UCSD-AML1 (cell line): ENCODE measurements at regions not wholly inside any gene's neighbourhood (a gene's known extent, or its start where the extent isn't known, plus 50 kb on each side); places are given as distances from the start of the nearest gene placed in this dataset.
"Not testable (repeated sequence)": the region's sequence is repeated elsewhere in the genome, so short reads cannot be mapped to it uniquely, and the experiment has no call there.

Source experiments
- DNase-seq: peaks from one replicate; lab custom pipeline; 2025; ENCODE audit not compliant: unreplicated experiment; lab: John Stamatoyannopoulos, UW

DNA sequence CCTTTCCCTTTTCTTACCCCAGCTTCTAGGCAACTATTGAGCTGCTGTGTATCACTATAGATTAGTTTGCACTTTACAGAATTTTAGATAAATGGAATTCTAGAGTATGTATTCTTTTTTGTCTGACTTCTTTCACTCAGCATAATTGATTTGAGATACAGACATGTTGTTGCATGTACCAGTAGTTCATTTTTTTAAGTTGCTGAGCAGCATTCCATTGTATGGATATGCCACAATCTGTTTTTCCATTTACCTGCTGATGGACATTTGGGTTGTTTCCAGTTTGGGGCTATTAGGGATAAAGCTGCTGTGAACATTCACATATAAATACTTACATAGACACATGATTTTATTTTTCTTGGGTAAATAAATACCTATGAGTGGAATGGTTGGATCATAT, 135.7 kb downstream of the IGF1 start:
- no peak for DNase-seq

DNA sequence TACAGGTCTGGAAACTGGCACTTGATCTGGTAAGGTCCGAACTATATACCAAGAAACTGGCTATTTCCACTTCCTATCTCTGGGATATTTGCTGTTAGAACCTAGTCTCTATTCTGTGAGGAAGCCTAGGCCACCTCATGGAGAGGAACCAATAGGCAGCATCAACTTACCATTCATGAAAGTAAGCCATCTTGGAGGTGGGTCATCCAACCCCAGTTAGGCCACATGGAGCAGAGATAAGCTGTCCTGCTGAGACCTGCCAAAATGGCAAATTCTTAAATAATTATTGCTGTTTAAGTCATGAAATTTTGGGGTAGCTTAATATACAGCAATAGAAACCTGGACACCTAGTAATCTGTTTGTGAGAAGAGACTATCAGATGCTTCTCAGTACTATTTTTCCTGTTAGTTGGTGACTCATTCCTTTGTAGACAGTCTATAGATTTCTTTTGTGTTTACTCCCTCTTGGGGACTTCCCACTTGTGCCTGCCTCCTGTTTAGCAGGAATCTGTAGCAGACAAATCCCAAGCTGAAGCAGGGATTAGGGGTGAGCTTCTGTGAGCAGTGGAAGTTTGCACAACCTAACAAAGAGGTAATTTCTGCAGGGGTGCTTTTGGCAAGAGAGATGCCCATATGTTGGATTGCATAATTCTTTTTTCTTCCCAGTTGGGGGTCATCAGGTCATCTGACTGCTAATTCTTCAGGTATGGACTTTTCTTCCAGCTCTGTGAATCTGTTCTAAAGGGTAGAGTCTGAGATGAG, 136.8 kb downstream of the IGF1 start:
- DNase-seq = no peak

DNA sequence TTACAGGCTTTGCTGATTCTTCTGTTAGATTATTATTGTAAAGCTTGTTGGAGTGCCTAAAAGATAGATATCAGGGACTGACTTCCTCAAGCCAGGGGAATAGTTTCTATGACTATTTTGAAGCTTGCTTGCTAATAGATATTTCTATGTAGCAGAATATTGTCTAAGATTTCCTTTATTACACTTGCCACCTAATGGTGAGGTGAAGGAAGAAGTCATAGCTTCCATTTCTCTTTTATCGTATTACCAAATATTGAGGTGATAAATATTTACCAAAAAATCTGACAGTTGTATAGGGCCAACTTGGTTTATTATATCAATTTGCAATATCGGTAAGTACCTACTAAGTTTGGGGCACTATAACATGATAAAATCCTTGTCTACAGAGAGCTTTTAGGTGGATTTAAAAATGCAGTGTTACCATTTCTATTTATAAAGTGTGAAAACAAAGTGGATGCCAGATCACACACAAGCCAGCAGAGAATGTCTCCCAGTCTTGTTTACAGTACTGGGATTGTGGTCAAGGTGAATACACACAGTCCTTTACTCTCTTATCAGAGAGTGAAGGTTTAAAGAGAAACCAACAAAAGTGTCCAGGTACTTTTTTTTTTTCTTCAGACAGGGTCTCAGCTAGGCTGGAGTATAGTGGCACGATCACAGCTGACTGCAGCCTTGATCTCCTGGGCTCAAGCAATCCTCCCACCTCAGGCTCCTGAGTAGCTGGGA, 137.9 kb downstream of the IGF1 start:
- no peak for DNase-seq

DNA sequence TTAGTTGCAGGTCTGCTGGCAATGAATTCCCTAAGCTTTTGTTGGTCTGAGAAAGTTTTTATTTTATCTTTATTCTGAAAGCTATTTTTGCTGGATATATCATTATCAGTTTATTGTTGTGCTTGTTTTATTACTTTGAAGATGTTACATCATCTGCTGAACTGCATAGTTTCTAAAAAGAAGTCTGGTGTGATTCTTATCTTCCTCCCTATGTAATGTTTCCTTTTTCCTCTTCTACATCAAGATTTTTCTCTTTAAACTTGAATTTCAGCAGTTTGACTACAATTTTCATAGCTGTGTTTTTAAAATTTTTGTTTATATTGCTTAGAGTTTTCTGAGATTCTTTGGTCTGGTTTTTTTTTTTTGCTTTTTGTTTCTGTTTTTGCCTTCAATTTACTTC, 137.1 kb upstream of the PMCH start:
- no peak for DNase-seq

DNA sequence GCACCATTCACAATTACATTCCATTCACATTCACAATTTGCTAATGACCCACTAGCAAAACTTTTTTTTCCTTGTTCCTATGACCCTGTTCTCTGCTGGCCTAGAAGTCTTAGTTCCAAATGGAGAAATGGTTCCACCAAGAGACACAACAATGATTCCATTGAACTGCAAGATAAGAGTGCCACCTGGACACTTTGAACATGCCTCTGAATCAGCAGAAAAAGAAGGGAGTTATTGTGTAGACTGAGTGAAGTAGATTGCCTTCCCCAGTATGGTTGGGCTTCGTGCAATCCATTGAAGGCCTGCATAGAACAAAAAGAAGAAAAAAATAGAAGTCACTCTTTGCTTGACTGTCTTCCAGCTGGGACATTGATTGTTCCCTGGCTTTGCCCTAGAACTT, 133.8 kb upstream of the PMCH start:
- no peak for DNase-seq

DNA sequence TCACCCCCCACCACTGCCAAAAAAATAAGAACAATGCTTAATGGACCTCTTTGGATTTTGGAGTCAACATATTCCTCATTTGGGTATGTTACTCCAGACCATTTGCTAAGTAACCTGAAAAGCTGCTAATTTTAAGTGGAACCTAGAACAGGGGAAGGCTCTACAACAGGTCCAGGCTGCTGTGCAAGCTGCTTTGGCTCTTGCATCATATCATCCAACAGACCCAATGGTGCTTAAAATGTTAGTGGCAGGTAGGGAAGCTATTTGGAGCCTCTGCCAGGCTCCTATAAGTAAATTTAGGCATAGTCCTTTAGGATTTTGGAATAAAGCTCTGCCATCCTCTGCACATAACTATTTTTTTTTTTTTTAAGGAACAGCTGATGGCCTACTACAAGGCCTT, 132.2 kb upstream of the PMCH start:
- no peak for DNase-seq

DNA sequence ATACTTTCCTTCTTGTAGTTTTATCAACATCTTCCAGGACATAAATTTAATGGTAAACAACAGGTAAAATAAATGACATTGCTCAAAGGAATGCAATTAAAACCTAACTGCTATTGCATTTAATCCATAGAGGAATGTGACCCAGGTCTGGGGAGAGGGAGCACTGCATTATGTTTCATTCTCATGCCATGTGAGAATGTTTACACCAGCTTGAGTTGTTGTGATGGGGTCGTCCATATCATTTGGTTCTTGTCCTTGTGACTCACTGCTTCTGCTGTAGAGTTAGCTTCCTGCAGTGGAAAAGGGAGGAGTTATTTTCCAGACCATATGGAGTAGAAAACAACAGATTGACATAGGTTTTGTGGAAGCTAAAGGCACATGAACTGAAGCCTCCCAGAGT, 129.3 kb upstream of the PMCH start:
- no peak for DNase-seq

DNA sequence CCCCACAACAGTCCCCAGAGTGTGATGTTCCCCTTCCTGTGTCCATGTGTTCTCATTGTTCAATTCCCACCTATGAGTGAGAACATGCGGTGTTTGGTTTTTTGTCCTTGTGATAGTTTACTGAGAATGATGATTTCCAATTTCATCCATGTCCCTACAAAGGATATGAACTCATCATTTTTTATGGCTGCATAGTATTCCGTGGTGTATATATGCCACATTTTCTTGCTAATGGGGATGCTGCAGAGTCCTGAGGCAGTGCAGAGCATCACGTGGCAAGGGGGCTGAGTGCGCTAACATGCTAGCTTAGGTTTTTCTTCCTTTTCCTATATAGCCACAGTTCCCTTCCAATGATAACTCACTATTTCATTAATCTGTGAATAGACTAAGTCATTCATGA, 127.5 kb upstream of the PMCH start:
- DNase-seq = not testable (repeated sequence)

DNA sequence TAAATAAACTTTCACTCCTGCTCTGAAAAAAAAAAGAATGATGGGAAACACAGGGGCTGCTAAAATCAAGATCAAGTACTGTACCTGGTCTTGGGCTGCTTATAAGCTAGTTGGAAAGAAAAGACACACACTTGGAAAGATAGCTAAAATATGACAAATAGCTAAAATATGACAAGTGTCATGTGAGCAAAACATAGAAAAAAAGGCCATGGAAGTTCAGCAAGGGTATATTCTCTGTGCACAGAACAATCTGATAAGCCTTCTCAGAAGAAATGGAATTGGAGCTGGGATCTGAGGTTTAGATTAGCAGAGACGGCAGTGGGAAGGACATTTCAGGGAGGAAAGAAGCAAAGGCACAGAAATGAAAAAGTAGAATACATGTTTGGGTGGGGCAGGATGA, 126.2 kb upstream of the PMCH start:
- no peak for DNase-seq

DNA sequence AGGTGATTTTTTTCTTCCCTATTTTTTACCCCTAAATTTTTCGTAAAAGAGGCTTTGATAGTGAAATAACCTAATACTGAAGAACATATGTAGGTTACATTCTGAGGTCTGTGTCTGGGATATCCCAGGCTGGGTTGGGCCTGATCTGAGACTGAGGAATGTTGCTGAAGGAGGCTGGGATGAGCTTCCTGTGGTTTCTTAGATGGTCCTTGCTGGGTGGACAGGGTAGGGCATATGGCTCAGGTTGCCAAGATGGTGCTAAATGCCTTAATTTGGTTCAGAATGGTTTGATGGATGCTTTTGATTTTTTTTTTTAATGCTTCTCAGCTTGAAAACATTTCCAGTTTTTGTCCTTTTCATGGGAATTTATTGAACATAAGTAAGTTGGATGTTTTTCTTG, 124.6 kb upstream of the PMCH start:
- no peak for DNase-seq

DNA sequence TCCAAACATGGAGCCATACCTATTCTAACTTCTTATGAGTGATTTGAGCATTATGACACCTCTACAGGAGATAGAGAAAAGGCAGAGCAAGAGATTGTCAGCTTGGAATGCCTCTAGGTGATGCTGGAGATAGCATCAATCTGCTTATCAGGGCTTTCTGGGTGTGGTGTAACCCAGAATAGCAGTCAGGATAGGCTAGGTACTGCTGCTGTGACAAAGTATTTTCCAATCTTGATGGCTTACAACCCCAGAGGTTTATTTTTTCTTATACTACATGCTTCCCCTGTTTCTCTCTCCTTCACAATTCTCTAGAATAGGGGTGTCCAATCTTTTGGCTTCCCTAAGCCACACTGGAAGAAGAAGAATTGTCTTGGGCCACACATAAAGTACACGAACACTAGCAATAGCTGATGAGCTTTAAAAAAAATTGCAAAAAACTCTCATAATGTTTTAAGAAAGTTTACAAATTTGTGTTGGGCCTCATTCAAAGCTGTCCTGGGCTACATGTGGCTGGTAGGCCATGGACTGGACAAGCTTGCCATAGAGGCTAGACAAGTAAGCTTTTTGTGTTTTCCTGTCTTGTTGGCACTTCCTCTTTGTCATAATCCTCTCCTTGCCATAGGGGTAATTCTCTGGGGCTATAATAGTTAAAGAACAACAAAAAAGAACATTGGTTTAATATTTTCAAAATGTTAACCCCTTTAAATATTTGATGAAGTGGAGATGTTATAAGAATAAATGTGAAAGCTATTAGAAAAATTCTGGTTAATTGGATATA, 123.9 kb upstream of the PMCH start:
- no peak for DNase-seq

DNA sequence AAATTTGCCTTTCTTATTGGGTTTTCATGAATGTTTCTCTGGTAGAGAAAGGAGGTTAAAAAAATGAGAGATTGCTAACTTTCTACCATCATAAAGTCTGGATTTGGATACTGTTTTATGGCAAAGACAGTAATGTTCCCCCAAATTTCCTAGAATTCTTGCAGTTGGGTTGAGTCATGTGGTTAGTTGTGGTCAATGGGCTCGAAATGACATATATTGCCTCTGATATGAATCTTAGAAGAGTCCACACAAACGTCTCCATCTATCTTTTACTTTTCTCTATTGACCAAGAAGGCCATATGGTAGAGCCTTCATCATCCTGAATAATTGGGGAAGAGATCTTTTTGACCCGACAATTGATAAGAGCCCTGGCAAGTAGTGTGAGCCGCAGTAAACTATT, 119.5 kb upstream of the PMCH start:
- no peak for DNase-seq

DNA sequence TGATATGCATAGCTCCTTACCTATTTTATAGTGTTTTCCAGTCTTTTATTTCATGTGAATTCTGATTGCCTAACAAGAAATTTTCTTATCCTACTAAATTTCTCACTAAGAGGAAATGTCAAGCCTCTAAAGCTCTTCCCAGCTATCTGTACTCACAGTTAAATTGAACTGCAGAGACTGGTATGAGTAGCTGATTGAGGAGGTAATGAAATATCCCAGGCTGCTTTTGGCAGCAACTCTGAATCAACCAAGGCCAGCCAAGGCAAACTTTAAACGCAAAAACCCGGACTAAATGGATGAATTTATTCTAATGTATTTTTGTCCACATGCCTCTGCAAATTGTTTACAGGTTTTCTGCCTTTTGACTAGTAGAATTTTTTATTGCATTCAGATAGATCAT, 119.1 kb upstream of the PMCH start:
- no peak for DNase-seq

DNA sequence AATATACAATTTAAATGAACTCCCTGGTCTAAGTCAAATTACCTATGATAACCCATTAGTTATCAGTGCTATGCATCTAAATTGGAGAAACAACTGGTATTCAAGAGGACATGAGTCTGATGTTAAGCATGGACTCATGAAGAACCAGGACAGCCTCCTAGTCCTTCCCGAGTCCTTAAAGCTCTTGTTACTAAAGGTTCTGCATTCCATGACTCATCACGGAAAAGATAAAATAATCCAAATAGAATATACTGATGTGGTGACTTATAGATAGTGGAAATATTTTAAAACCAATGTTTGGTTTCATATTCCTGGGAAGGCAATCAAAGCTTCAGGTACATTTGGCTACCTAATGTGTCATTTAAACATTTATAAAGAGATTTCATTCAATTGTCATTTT, 117.2 kb upstream of the PMCH start:
- DNase-seq = no peak

DNA sequence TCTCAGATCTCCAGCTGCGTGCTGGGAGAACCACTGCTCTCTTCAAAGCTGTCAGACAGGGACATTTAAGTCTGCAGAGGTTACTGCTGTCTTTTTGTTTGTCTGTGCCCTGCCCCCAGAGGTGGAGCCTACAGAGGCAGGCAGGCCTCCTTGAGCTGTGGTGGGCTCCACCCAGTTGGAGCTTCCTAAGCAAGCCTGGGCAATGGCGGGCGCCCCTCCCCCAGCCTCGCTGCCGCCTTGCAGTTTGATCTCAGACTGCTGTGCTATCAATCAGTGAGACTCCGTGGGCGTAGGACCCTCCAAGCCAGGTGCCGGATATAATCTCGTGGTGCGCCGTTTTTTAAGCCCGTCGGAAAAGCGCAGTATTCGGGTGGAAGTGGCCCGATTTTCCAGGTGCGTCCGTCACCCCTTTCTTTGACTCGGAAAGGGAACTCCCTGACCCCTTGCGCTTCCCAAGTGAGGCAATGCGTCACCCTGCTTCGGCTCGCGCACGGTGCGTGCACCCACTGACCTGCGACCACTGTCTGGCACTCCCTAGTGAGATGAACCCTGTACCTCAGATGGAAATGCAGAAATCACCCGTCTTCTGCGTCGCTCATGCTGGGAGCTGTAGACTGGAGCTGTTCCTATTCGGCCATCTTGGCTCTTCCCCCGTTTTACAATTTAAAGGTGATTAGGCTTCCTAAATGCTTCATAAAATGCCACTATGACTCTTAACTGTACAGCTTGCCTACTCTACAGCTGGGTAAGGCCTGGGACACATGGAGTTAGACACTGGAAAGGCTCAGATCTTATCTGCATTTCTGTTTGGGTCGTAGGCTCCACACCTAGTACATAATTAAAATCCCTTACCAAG, 115.7 kb upstream of the PMCH start:
- not testable (repeated sequence) for DNase-seq

DNA sequence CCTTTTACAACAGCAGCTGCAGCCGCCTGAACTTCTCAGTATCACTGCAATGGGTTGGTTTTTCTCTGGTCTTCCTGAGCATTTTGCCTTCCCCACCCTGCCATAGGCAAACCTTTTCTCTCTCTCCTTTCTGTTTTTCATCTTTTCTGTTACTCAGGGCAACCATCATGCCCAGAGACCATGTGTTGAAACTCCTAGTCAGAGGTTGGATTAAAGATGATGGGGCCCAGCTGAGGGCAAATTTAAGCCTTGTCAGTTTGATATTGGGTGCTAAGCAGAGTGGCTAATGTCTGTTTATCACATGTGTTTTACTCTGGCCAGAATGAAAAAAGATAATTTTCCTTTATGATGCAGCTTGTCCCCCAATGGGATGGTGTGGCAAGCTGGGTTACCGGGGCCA, 107.9 kb upstream of the PMCH start:
- no peak for DNase-seq

DNA sequence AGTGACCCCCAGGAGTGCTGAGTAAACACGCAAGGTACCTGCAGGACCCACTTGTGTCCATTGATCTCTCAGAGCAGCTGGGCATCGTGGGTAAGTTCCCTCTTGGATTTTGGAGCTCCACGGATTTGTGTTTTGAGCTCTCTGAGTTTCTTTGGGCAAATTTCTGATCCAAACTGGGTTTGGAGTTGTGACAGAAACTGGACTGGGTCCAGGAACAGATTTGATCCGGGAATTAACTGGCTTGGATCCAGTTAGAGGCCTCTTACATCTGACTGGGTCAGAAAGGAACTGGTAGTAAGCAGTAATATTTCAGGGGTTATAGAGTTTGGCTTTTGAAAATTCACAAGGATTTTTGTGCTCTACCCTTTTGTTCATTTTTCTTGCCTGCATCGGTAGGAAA, 107.0 kb upstream of the PMCH start:
- DNase-seq = not testable (repeated sequence)

DNA sequence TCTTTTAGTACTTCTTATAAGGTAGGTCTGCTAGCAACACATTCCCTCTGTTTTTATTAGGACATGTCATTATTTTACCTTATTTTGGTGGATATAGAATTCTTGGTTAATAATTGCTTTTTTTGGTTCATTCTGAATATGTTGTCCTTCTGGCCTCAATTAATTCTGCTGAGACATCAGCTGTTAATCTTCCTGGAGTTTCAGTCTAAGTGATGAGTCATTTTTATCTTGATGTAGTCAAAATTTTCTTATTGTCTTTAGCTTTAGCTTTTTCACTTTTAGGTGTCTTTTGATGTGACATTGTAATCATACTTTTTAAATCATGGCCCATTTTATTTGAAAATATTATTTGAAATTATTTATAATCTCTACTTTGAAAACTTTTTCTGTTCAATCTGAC, 104.9 kb upstream of the PMCH start:
- DNase-seq = no peak

DNA sequence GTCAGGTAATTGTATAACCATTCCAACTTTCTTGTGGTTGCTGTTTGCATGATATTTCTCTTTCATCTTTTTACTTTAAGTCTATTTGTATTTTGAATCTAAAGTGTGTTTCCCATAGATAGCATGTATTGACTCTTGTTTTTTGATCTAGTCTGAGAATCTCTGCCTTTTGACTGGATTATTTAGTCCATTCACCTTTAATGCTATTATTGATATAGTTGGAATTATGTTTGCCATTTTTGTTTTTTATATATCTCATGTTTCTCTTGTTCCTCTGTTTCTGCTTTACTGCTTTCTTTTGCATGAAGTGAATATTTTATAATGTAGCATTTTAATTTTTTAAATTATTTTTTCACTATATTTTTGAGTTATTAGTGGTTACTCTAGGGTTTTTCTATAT, 103.9 kb upstream of the PMCH start:
- no peak for DNase-seq

DNA sequence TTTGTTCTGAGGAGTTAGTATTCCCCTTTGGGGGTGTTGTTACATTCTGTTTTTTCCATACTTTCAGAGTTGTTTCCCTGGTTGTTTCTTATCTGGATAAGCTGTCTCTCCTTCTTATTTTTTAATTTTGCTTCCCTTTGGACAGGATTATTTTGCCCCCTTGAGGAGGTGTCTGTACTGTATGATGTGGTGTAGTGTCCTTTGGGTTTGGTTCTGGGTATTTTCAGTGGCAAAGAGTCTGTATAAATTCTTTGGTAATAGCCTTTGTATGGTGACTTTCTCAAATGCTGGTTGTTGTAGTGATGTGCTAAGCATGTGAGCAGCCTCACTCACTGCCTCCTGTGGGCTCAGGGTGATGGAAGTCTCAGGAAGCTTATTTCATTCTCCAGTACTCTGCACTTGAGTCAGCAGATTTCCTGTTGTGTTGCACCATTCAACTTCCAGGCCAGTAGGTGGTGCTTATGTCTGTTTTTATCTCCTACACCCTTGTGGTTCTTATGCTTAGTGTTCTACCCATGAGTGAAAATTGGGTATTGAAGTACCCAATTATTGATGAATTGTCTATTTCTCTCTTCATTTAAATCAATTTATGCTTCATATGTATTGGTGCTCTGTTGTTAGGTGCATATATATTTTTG, 103.3 kb upstream of the PMCH start:
- DNase-seq = peak; percentile 11

DNA sequence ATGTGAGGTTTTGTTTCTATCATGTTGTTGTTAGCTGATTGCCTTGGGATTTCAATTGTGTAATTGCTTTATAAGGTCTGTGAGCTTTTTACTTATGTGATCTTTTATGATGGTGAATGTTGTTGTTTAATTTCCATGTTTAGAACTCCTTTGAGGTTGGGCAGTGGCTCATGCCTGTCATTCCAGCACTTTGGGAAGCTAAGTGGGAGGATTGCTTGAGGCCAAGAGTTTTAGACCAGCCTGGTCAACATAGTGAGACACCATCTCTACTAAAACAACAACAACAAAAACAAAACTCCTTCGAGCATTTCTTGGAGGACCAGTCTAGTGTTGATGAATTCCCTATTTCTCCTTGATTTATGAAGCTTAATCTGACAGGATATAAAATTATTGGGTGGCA, 102.1 kb upstream of the PMCH start:
- no peak for DNase-seq
